COLO668 (cell line): ENCODE measurements at regions not wholly inside any gene's neighbourhood (a gene's known extent, or its start where the extent isn't known, plus 50 kb on each side); places are given as distances from the start of the nearest gene placed in this dataset.
"Not testable (repeated sequence)": the region's sequence is repeated elsewhere in the genome, so short reads cannot be mapped to it uniquely, and the experiment has no call there.

Source experiments
- DNase-seq: peaks from one replicate; lab custom pipeline; 2025; ENCODE audit not compliant: unreplicated experiment; lab: John Stamatoyannopoulos, UW

DNA sequence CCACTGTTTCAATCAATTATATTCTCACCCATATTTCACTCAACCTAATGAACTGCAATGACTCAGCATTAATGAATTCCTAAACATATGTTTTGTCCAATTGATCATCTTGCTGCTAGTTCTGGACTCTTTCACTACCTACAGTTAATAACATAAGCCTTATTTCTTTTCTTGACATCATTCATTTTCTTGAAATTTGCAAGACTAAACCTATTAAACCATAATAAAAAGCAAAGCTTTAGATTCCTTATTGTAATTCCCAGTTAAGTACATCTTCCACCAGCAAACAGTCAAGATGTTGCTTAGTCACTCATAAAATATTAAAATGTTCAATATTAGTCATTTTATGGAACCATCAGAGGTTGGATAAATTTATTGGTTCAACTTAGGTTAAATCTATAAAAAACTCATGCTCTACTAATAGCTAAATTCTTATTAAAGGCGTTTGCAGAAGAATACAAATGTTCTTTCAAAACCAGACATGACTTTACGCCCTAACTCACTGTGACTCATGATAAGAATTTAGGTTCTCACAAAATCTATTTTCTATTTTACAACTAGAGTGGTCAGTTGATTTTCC lies 599.4 kb downstream of the RNF144A start:
- no peak for DNase-seq

- DNase-seq: no peak
Measured at GRCh38 chr2:7517088-7517487, 599.9 kb downstream of the RNF144A start.

GRCh38 chr2:7517851-7518250 lies 600.6 kb downstream of the RNF144A start:
- no peak for DNase-seq

DNA sequence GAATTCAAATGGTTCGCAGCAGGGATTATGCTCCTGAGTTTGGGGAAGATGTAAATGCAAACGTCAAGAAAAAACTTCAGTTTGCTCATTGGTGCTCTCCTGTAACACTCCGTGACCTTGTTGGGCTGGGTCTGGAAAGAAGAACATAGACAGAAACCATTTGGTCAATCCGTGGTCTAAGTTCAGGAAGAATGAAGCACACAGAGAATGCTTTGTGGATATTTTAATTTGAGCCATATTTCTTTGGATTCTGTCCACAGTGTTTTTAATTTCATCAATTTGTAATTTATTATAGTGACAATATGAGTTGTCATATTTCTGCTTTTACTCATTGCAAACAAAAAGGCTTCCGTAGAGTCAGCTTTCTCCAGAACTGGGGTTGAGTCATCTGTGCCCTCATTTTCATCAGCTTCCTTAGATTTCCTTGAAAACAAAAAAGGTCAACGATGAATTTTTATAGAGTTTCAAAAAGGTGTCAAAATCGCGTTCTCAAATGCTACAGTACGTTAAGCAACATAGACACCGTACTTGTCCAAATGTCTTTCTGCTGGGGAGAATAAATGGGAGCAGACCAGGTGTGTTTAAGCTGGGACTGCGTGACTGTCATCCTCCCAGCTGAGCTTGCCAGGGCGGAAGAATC lies 606.4 kb downstream of the RNF144A start:
- no peak for DNase-seq

- no peak for DNase-seq
Measured at GRCh38 chr2:7524195-7524594, 607.0 kb downstream of the RNF144A start.

DNA sequence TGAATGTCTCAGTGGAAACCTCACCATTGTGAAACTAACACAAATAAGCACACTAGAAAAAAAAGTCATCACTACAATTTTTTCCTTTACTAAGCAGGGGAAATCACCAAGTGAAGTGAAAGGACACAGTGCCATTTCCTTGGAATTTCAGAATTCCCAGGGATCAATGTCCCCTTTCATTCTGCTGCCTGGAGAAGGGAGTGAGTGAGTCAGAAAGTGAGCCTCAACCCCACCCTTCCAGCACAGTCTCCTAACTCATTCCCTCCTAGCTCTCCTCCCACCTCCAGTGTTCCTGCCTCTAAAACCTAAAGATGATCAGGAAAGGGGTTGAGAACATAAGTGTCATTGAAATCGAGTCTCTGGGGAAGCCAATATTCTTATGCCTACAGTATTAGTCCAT lies 608.5 kb downstream of the RNF144A start:
- no peak for DNase-seq

- DNase-seq: no peak
Measured at GRCh38 chr2:7527165-7527722, 610.0 kb downstream of the RNF144A start.

GRCh38 chr2:7530001-7530400 lies 612.8 kb downstream of the RNF144A start:
- no peak for DNase-seq

DNA sequence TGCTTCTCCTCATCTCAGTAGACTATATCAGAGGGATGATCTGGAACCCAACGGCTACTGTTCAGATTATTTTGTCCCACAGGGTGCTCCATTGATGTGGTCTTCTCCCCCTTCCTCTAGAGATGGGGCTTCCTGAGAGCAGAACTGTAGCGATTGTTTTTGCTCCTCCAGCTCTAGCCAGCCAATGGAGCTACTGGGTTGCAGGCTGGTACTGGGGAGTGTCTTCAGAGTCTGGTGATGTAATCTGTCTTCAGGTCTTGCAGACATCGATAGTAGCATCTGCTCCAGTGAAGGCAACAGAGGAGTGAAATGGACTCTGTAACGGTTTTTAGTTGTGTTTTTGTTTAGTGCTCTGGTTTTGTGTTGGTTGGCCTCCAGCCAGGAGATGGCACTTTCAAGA lies 621.9 kb downstream of the RNF144A start:
- DNase-seq: no peak

GRCh38 chr2:7539760-7540159 lies 622.5 kb downstream of the RNF144A start:
- no peak for DNase-seq

GRCh38 chr2:7552825-7553570 lies 635.8 kb downstream of the RNF144A start:
- no peak for DNase-seq

- no peak for DNase-seq
Measured at GRCh38 chr2:7555260-7555659, 638.0 kb downstream of the RNF144A start.

DNA sequence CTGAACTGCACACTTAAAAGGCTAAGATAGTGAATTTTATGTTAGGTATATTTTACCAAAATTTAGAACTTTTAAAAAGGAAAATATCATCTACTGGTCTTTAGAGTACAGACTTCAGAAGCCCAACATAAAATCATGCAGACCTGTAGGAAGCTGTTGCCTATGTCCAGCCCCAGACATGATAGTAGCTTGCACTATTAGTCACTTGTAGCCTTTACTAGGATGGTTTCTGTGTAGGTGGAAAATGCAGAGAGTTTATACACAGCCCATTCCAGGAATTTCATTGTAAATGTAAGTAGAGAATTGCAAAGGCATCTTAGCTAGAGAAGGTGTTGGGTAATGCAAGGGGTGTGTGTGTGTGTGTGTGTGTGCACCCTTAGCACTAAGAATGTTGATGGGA lies 640.2 kb downstream of the RNF144A start:
- DNase-seq: no peak

- DNase-seq: no peak
Measured at GRCh38 chr2:7559791-7560190, 642.6 kb downstream of the RNF144A start.

DNA sequence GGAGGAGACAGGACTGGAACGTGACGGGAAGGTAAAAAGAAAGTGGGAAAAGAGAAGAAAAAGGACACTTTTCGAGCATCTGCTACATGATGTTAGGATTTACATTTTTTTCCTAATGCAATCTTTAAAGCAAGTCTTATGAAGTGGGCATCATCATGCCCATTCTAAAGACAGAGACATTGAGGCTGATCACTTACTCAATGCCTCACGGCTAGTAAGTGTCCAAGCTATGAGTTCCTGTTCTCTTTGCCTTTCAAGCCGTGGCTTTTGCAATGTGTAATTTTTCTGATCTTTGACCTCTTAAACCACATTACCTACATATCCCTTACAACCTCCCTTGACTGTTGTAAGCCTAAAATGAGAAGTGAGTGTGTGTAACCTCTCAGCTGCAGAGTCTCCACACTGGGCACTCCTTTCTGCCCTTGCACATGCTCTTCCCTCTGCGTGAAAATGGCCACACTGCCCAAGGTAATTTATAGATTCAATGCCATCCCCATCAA lies 649.2 kb downstream of the RNF144A start:
- DNase-seq: no peak

DNA sequence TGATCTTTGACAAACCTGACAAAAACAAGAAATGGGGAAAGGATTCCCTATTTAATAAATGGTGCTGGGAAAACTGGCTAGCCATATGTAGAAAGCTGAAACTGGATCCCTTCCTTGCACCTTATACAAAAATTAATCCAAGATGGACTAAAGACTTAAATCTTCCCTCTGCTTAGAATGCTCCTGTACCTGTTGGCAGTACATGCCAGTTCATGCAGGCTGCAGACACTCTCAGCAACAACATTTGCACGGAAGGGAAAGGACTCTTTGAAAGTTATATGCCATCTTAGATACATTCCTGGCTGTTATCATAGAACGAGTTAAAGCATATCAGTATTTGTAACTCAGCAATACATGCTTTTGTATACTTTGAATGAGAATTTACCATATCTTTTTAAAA lies 649.9 kb downstream of the RNF144A start:
- DNase-seq: not testable (repeated sequence)

DNA sequence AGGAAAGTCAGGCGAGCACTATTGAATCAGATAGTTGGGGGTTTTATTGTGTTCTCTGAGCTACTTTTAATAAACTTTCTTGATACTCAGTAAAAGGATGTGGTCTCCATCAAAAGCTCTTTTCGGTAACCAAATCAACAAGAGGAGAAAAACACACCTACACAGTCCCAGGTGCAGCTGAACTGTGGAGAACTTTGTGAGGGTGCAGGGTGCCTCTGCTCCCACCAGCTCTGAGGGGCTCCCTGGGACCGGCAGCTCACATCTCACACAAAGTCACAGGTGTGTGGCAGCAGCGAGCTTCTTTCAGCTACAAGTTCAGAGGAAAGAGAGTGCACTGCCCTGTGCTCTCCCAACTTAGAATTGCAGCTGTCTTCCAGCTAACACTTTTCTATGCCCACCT lies 650.4 kb downstream of the RNF144A start:
- no peak for DNase-seq

DNA sequence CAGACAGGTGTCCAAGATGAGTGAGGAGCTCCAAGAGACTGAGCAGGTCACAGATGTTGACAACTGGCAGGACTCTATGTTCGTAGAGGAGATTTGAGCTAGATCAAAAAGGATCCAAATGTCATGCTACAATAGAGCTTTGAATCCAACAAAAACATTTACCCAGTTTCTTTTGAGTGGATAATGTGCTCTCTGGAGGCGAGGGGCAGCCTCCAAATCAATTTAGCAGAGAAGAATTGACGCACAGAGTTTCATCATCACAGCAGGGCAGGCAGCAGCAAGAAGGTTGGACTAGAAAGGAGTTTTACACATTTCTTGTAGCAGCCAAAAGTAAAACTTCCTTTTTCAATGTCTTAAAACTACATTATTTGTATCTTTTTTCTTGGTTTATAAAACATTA lies 653.0 kb downstream of the RNF144A start:
- no peak for DNase-seq

GRCh38 chr2:7571701-7572100 lies 654.5 kb downstream of the RNF144A start:
- no peak for DNase-seq

DNA sequence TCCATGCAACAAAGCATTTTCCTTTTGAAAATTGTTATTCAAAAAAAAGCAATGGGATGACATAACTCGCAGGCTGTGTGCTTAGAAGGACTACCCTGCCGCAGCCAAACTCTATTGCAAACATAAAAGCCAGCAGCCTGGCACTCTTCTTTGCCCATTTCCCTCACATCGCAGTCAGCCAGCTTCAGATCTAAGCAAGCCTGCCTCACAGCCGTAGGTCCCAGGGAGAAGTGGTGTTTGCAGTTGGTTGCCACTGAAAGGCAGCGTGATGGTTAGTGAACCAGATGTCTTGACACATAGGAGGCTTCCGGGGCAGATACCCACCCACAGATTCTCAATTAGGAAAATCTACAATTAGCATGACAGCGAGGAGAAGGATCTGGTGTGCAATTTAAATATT lies 655.2 kb downstream of the RNF144A start:
- no peak for DNase-seq

- DNase-seq: no peak
Measured at GRCh38 chr2:7573166-7573825, 656.1 kb downstream of the RNF144A start.
